ENCODE measurements at regions not wholly inside any gene's neighbourhood (a gene's known extent, or its start where the extent isn't known, plus 50 kb on each side); places are given as distances from the start of the nearest gene placed in this dataset.
"Not testable (repeated sequence)": the region's sequence is repeated elsewhere in the genome, so short reads cannot be mapped to it uniquely, and the experiment has no call there.

GRCh38 chr11:69218946-69219720 is 63.4 kb downstream of the SMIM38 start:
- DNase-seq (ENCODE audit: low spot score), result no peak

GRCh38 chr11:69219991-69220390 is 64.3 kb downstream of the SMIM38 start:
- FAIRE-seq, result no peak
- DNase-seq (ENCODE audit: low spot score), result no peak

More at GRCh38 chr11:69218946-69219720, 63.4 kb downstream of the SMIM38 start:
- no peak for FAIRE-seq

- no peak for FAIRE-seq
- no peak for DNase-seq (ENCODE audit: low spot score)
Observed at GRCh38 chr11:69220561-69221051, 64.9 kb downstream of the SMIM38 start.

GRCh38 chr11:69221086-69221485 is 65.4 kb downstream of the SMIM38 start:
- FAIRE-seq, result no peak
- DNase-seq (ENCODE audit: low spot score), result no peak

GRCh38 chr11:69221636-69222035 is 65.9 kb downstream of the SMIM38 start:
- not testable (repeated sequence) for FAIRE-seq; DNase-seq (ENCODE audit: low spot score)

- FAIRE-seq, result no peak
- DNase-seq (ENCODE audit: low spot score), result no peak
Observed at GRCh38 chr11:69227271-69227670, 66.7 kb upstream of the MYEOV start.

- DNase-seq (ENCODE audit: low spot score), result no peak
- no peak for FAIRE-seq
Observed at GRCh38 chr11:69229511-69229910, 64.4 kb upstream of the MYEOV start.

- FAIRE-seq (no peak), DNase-seq (ENCODE audit: low spot score) (no peak)
Observed at GRCh38 chr11:69230856-69231425, 63.0 kb upstream of the MYEOV start.

- no peak for FAIRE-seq
- no peak for DNase-seq (ENCODE audit: low spot score)
Observed at GRCh38 chr11:69231466-69232018, 62.4 kb upstream of the MYEOV start.

GRCh38 chr11:69232821-69233743 is 60.9 kb upstream of the MYEOV start:
- FAIRE-seq, result no peak
- DNase-seq (ENCODE audit: low spot score), result no peak

GRCh38 chr11:69233744-69234570 is 60.0 kb upstream of the MYEOV start:
- FAIRE-seq, result no peak
- DNase-seq (ENCODE audit: low spot score), result no peak

- DNase-seq (ENCODE audit: low spot score), result no peak
Observed at GRCh38 chr11:69234740-69235710, 58.9 kb upstream of the MYEOV start.

GRCh38 chr11:69238573-69239351 is 55.2 kb upstream of the MYEOV start:
- FAIRE-seq (no peak), DNase-seq (ENCODE audit: low spot score) (no peak)

More at GRCh38 chr11:69234740-69235710, 58.9 kb upstream of the MYEOV start:
- FAIRE-seq, result no peak

- FAIRE-seq (no peak), DNase-seq (ENCODE audit: low spot score) (no peak)
Observed at GRCh38 chr11:69239641-69240040, 54.3 kb upstream of the MYEOV start.

- no peak for FAIRE-seq
- DNase-seq (ENCODE audit: low spot score), result no peak
Observed at GRCh38 chr11:69240332-69241074, 53.5 kb upstream of the MYEOV start.

- DNase-seq (ENCODE audit: low spot score) (no peak), FAIRE-seq (no peak)
Observed at GRCh38 chr11:69241075-69241740, 52.7 kb upstream of the MYEOV start.

GRCh38 chr11:69241844-69242243 is 52.1 kb upstream of the MYEOV start:
- FAIRE-seq (no peak), DNase-seq (ENCODE audit: low spot score) (no peak)

Measured in urothelium cell line (cell line).